Type B pancreatic cell (in vitro differentiated cells): ENCODE measurements at regions not wholly inside any gene's neighbourhood (a gene's known extent, or its start where the extent isn't known, plus 50 kb on each side); places are given as distances from the start of the nearest gene placed in this dataset.

ENCODE experiments used
- DNase-seq: peaks from one replicate; pipeline ENCODE4 v3.0.0; 2021; ENCODE audit warnings: mixed read lengths; ENCODE audit not compliant: unreplicated experiment; ENCODE audit errors: extremely low spot score
- H3K27ac Mint-ChIP-seq: 2 replicates; pipeline ENCODE4 v1.8.0; 2021; ENCODE audit warnings: mild to moderate bottlenecking, mixed read lengths
- H3K27me3 Mint-ChIP-seq: 2 replicates; pipeline ENCODE4 v1.8.0; 2021; ENCODE audit warnings: mixed read lengths
- H3K36me3 Mint-ChIP-seq: 2 replicates; pipeline ENCODE4 v1.8.0; 2021; ENCODE audit warnings: mixed read lengths
- H3K4me1 Mint-ChIP-seq: one replicate; pipeline ENCODE4 v1.8.0; 2021; ENCODE audit warnings: mixed read lengths; ENCODE audit not compliant: unreplicated experiment
- H3K4me3 Mint-ChIP-seq: 2 replicates; pipeline ENCODE4 v1.8.0; 2021; ENCODE audit warnings: mild to moderate bottlenecking, mixed read lengths
- H3K9me3 Mint-ChIP-seq: 2 replicates; pipeline ENCODE4 v1.8.0; 2021; ENCODE audit warnings: mixed read lengths
- TF ChIP-seq, protein P1 (sequence below): fragments of 200-600 bp; sonication (generic); conservative IDR thresholded peaks from 2 replicates; pipeline ENCODE4 v1.5.0; 2021; ENCODE audit warnings: antibody characterized with exemption, mild to moderate bottlenecking

DNA sequence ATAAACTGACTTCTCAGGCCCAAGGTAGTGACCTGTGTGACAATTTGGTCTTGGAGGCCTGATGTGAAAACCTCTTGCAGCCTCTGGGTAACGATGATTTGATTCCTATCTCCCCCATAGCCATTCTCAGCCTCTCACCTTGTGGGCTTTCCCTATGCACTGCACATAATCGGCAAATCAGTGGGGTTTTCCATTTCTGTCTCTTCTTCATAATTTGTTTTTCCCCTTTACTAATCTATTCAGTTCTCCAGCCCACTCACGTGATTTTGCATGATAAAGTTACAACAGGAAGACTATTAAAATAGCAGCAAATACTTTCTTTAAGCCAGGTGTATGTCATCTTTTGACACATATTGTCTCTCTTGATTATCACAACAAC lies 893.7 kb downstream of the TFAP2A start:
- peaks cover 4% of the 10 kb centered on the region for H3K9me3 Mint-ChIP-seq
- peak overlapping the region; percentile 40 for H3K27ac Mint-ChIP-seq
- no peaks in the 10 kb centered on the region for H3K27me3 Mint-ChIP-seq
- DNase-seq: no peak
- TF ChIP-seq, protein P1, sequence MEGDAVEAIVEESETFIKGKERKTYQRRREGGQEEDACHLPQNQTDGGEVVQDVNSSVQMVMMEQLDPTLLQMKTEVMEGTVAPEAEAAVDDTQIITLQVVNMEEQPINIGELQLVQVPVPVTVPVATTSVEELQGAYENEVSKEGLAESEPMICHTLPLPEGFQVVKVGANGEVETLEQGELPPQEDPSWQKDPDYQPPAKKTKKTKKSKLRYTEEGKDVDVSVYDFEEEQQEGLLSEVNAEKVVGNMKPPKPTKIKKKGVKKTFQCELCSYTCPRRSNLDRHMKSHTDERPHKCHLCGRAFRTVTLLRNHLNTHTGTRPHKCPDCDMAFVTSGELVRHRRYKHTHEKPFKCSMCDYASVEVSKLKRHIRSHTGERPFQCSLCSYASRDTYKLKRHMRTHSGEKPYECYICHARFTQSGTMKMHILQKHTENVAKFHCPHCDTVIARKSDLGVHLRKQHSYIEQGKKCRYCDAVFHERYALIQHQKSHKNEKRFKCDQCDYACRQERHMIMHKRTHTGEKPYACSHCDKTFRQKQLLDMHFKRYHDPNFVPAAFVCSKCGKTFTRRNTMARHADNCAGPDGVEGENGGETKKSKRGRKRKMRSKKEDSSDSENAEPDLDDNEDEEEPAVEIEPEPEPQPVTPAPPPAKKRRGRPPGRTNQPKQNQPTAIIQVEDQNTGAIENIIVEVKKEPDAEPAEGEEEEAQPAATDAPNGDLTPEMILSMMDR: no peak
- no peaks in the 10 kb centered on the region for H3K36me3 Mint-ChIP-seq
- no peak overlapping the region for H3K4me3 Mint-ChIP-seq
- H3K4me1 Mint-ChIP-seq: peaks cover 17% of the 10 kb centered on the region

DNA sequence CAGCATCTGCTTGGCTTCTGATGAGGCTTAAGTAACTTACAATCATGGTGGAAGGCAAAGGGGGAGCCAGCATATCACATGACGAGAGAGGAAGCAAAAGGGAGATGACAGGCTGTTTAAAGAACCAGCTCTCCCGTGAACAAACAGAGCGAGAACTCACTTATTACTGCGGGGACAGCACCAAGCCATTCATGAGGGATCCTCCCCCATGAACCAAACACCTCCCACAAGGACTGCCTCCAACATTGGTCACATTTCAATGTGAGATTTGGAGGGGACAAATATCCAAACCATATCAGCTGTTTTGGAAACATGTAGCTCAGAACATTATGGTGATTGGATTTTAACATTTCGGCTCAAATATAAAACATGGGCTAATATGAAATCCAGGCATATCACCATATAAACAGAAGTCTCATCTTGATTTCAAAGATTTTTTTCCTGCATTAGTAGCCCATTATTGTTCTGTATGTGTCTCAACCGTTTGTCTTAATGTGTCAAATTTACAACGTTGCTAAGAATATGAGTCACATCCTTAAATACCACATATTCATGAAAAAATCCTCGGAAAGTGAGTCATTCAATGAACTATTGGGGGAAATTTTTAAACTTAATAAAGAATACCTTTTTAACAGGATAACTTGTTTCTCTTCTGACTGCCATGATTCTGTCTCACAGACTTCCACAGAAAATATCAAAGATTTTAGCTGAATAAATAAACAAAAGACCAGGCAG lies 894.3 kb downstream of the TFAP2A start:
- Mint-ChIP-seq H3K27me3 (no peaks in the 10 kb centered on the region), H3K9me3 (peaks cover 4% of the 10 kb centered on the region), H3K4me3 (no peak overlapping the region), H3K36me3 (no peaks in the 10 kb centered on the region), H3K27ac (peak overlapping the region; percentile 40), H3K4me1 (peaks cover 17% of the 10 kb centered on the region)
- TF ChIP-seq, protein P1: no peak
- DNase-seq: no peak

DNA sequence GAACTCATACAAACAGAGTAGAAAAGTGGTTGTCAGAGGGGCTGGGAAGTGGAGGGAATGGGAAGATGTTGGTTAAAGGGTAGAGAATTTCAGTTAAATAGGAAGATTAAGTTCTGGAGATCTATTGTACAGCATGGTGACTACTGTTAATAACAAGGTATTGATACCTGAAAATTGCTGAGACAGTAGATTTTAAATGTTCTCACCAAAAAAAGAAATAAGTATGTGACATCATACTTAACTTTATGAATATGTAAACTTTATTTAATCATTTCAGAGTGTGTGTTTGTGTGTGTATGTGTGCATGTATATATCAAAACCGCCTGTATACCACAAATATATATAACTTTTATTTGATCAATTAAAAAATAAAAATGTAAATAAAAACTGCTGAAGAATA lies 896.4 kb downstream of the TFAP2A start:
- TF ChIP-seq, protein P1: no peak
- H3K36me3 Mint-ChIP-seq: no peaks in the 10 kb centered on the region
- H3K9me3 Mint-ChIP-seq: peaks cover 4% of the 10 kb centered on the region
- H3K4me3 Mint-ChIP-seq: no peak overlapping the region
- no peak overlapping the region for H3K27ac Mint-ChIP-seq
- no peaks in the 10 kb centered on the region for H3K27me3 Mint-ChIP-seq
- peaks cover 15% of the 10 kb centered on the region for H3K4me1 Mint-ChIP-seq
- DNase-seq: no peak

DNA sequence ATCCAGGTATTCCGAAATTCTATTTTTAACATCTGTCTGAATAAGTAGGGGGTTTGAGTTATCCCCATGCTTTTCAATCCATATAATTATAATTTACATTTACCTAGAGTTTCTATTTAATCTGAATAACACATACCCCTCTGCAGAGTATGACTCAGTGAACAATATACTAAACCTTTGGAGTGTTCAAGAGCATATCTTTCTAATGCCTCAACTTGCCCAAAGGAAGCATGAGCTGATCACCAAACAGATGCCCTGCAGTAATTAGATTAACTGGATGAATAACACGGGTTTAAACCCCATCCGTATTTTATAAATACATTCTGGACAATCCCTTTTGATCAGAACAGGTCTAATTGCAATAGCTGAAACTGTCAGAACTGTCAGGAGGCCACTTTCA lies 897.1 kb downstream of the TFAP2A start:
- no peak overlapping the region for H3K27ac Mint-ChIP-seq

DNA sequence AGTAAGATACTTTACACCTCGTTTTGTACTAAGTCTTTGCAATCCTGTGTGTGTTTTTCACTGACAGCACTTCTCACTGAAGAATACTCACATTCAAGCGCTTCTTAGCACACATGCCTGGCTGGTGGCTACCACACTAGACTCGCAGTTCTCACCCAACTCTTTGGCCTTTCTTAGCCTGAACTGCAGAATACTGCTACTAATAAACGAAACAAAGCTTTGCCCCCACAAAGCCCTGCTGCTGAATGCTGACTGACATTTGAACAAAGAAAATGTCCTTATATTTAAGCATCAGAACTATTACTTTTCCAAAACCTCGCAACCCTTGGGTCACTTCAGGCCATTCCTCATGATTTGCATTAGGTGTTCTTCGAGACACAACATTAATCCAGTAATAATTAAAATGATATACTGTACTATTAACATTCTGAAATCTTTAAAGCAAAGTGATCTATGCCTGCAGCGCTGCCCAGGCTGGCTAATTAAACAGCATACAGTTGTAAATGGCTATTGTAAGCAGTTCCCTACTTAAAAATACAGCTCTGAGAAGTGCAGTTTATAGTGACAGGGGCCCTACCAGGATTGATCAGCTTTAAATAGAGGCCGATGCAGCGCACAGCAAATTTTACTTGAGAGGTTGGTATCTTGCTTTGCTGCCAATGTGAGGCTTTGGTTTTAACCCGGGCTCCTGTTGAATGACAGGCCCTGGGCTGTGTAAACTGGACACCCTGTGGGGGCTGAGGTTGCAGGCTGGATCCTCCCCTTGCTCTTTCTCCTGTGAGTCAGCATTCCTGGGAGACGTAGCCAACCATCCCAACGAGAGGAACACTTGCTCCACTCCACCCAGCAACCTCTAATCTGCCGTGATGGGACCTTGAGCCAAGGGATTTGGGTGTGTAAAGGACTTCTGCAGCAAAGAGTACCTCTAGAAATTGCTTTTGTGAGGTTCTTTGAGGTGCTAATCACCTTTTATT lies 899.0 kb downstream of the TFAP2A start:
- Mint-ChIP-seq H3K36me3 (no peaks in the 10 kb centered on the region), H3K27ac (no peak overlapping the region), H3K9me3 (no peaks in the 10 kb centered on the region), H3K27me3 (no peaks in the 10 kb centered on the region), H3K4me3 (no peak overlapping the region), H3K4me1 (peaks cover under 1% of the 10 kb centered on the region)
- TF ChIP-seq, protein P1: no peak
- no peak for DNase-seq

More for the DNA sequence above, 897.1 kb downstream of the TFAP2A start:
- no peak for DNase-seq
- H3K4me1 Mint-ChIP-seq: peaks cover 9% of the 10 kb centered on the region
- H3K36me3 Mint-ChIP-seq: no peaks in the 10 kb centered on the region
- H3K9me3 Mint-ChIP-seq: peaks cover 4% of the 10 kb centered on the region
- no peaks in the 10 kb centered on the region for H3K27me3 Mint-ChIP-seq
- TF ChIP-seq, protein P1: no peak
- no peak overlapping the region for H3K4me3 Mint-ChIP-seq
